Activated naive CD8-positive, alpha-beta T cell treated with anti-CD3 and anti-CD28 coated beads for 36 hours (primary cell): ENCODE measurements at regions not wholly inside any gene's neighbourhood (a gene's known extent, or its start where the extent isn't known, plus 50 kb on each side); places are given as distances from the start of the nearest gene placed in this dataset.

Experiments
- DNase-seq: peaks from one replicate; pipeline ENCODE4 v3.0.0; 2021
- H3K27ac Mint-ChIP-seq: one replicate; pipeline ENCODE4 v1.8.0; 2022; ENCODE audit warnings: mild to moderate bottlenecking, moderate library complexity, mixed read lengths
- H3K27me3 Mint-ChIP-seq: one replicate; pipeline ENCODE4 v1.8.0; 2022; ENCODE audit warnings: mild to moderate bottlenecking, mixed read lengths
- H3K36me3 Mint-ChIP-seq: one replicate; pipeline ENCODE4 v1.8.0; 2021; ENCODE audit warnings: mild to moderate bottlenecking, mixed read lengths
- H3K4me1 Mint-ChIP-seq: one replicate; pipeline ENCODE4 v1.8.0; 2021; ENCODE audit warnings: mixed read lengths
- H3K4me3 Mint-ChIP-seq: one replicate; pipeline ENCODE4 v1.8.0; 2022; ENCODE audit warnings: mild to moderate bottlenecking, moderate library complexity, mixed read lengths
- H3K9me3 Mint-ChIP-seq: one replicate; pipeline ENCODE4 v1.8.0; 2022; ENCODE audit warnings: mixed read lengths

- H3K36me3 Mint-ChIP-seq, result no peaks in the 10 kb centered on the region
- no peaks in the 10 kb centered on the region for H3K4me1 Mint-ChIP-seq
- no peak overlapping the region for H3K4me3 Mint-ChIP-seq
These were observed 123.8 kb upstream of the PKDCC start for GRCh38 chr2:41924024-41924423.

GRCh38 chr2:41924709-41925408 lies 123.0 kb upstream of the PKDCC start:
- no peak for DNase-seq
- H3K27me3 Mint-ChIP-seq, result peaks cover 4% of the 10 kb centered on the region
- H3K4me1 Mint-ChIP-seq, result no peaks in the 10 kb centered on the region
- H3K27ac Mint-ChIP-seq, result no peak overlapping the region
- peaks cover 1% of the 10 kb centered on the region for H3K9me3 Mint-ChIP-seq
- H3K4me3 Mint-ChIP-seq, result no peak overlapping the region
- no peaks in the 10 kb centered on the region for H3K36me3 Mint-ChIP-seq

More at GRCh38 chr2:41924024-41924423, 123.8 kb upstream of the PKDCC start:
- Mint-ChIP-seq H3K27me3 (peaks cover 4% of the 10 kb centered on the region), H3K9me3 (peaks cover 1% of the 10 kb centered on the region), H3K27ac (no peak overlapping the region)
- no peak for DNase-seq

- H3K36me3 Mint-ChIP-seq, result no peaks in the 10 kb centered on the region
- peaks cover 1% of the 10 kb centered on the region for H3K9me3 Mint-ChIP-seq
- no peaks in the 10 kb centered on the region for H3K4me1 Mint-ChIP-seq
- no peak overlapping the region for H3K4me3 Mint-ChIP-seq
- no peak overlapping the region for H3K27ac Mint-ChIP-seq
- peaks cover 4% of the 10 kb centered on the region for H3K27me3 Mint-ChIP-seq
- DNase-seq, result no peak
These were observed 122.1 kb upstream of the PKDCC start for GRCh38 chr2:41925712-41926111.

- Mint-ChIP-seq H3K27ac (no peak overlapping the region), H3K9me3 (peaks cover 1% of the 10 kb centered on the region), H3K27me3 (no peaks in the 10 kb centered on the region), H3K4me1 (no peaks in the 10 kb centered on the region), H3K36me3 (no peaks in the 10 kb centered on the region), H3K4me3 (no peak overlapping the region)
- DNase-seq, result no peak
These were observed 120.9 kb upstream of the PKDCC start for GRCh38 chr2:41926614-41927580.

GRCh38 chr2:41927581-41928264 lies 120.1 kb upstream of the PKDCC start:
- no peak for DNase-seq
- H3K27ac Mint-ChIP-seq, result no peak overlapping the region
- no peaks in the 10 kb centered on the region for H3K27me3 Mint-ChIP-seq

GRCh38 chr2:41928526-41928925 lies 119.3 kb upstream of the PKDCC start:
- no peaks in the 10 kb centered on the region for H3K36me3 Mint-ChIP-seq
- H3K4me3 Mint-ChIP-seq, result no peak overlapping the region
- H3K9me3 Mint-ChIP-seq, result peaks cover 1% of the 10 kb centered on the region
- H3K4me1 Mint-ChIP-seq, result no peaks in the 10 kb centered on the region
- no peaks in the 10 kb centered on the region for H3K27me3 Mint-ChIP-seq
- DNase-seq, result no peak
- H3K27ac Mint-ChIP-seq, result no peak overlapping the region

More at GRCh38 chr2:41927581-41928264, 120.1 kb upstream of the PKDCC start:
- no peaks in the 10 kb centered on the region for H3K36me3 Mint-ChIP-seq
- H3K4me1 Mint-ChIP-seq, result no peaks in the 10 kb centered on the region
- no peak overlapping the region for H3K4me3 Mint-ChIP-seq
- H3K9me3 Mint-ChIP-seq, result peaks cover 1% of the 10 kb centered on the region

GRCh38 chr2:41930807-41931566 lies 116.8 kb upstream of the PKDCC start:
- no peaks in the 10 kb centered on the region for H3K27me3 Mint-ChIP-seq
- H3K27ac Mint-ChIP-seq, result no peak overlapping the region
- H3K36me3 Mint-ChIP-seq, result no peaks in the 10 kb centered on the region
- H3K4me3 Mint-ChIP-seq, result no peak overlapping the region
- DNase-seq, result no peak
- no peaks in the 10 kb centered on the region for H3K4me1 Mint-ChIP-seq
- H3K9me3 Mint-ChIP-seq, result no peaks in the 10 kb centered on the region

- H3K4me3 Mint-ChIP-seq, result no peak overlapping the region
- DNase-seq, result no peak
- H3K36me3 Mint-ChIP-seq, result no peaks in the 10 kb centered on the region
- H3K4me1 Mint-ChIP-seq, result no peaks in the 10 kb centered on the region
- H3K27ac Mint-ChIP-seq, result no peak overlapping the region
- no peaks in the 10 kb centered on the region for H3K27me3 Mint-ChIP-seq
- no peaks in the 10 kb centered on the region for H3K9me3 Mint-ChIP-seq
These were observed 115.4 kb upstream of the PKDCC start for GRCh38 chr2:41932241-41933045.

GRCh38 chr2:41933046-41933420 lies 114.8 kb upstream of the PKDCC start:
- Mint-ChIP-seq H3K9me3 (no peaks in the 10 kb centered on the region), H3K27me3 (no peaks in the 10 kb centered on the region), H3K36me3 (no peaks in the 10 kb centered on the region), H3K4me1 (no peaks in the 10 kb centered on the region), H3K27ac (no peak overlapping the region), H3K4me3 (no peak overlapping the region)
- no peak for DNase-seq

- Mint-ChIP-seq H3K27me3 (no peaks in the 10 kb centered on the region), H3K4me3 (no peak overlapping the region), H3K36me3 (no peaks in the 10 kb centered on the region), H3K9me3 (no peaks in the 10 kb centered on the region), H3K27ac (no peak overlapping the region), H3K4me1 (no peaks in the 10 kb centered on the region)
- no peak for DNase-seq
These were observed 114.1 kb upstream of the PKDCC start for GRCh38 chr2:41933585-41934320.

GRCh38 chr2:41934329-41934958 lies 113.4 kb upstream of the PKDCC start:
- Mint-ChIP-seq H3K27ac (no peak overlapping the region), H3K36me3 (no peaks in the 10 kb centered on the region), H3K9me3 (no peaks in the 10 kb centered on the region), H3K4me3 (no peak overlapping the region), H3K4me1 (no peaks in the 10 kb centered on the region), H3K27me3 (no peaks in the 10 kb centered on the region)
- no peak for DNase-seq

GRCh38 chr2:41935002-41935401 lies 112.8 kb upstream of the PKDCC start:
- Mint-ChIP-seq H3K4me1 (no peaks in the 10 kb centered on the region), H3K27me3 (no peaks in the 10 kb centered on the region), H3K36me3 (no peaks in the 10 kb centered on the region), H3K4me3 (no peak overlapping the region), H3K9me3 (no peaks in the 10 kb centered on the region), H3K27ac (no peak overlapping the region)
- DNase-seq, result no peak

- Mint-ChIP-seq H3K36me3 (no peaks in the 10 kb centered on the region), H3K4me3 (no peak overlapping the region), H3K27ac (no peak overlapping the region), H3K27me3 (no peaks in the 10 kb centered on the region), H3K4me1 (no peaks in the 10 kb centered on the region), H3K9me3 (no peaks in the 10 kb centered on the region)
- no peak for DNase-seq
These were observed 112.0 kb upstream of the PKDCC start for GRCh38 chr2:41935825-41936224.
